H1 (cell line): ENCODE measurements at regions not wholly inside any gene's neighbourhood (a gene's known extent, or its start where the extent isn't known, plus 50 kb on each side); places are given as distances from the start of the nearest gene placed in this dataset.

Experiments
- KDM1A ChIP-seq: fragments of 200-600, 300-600 bp; sonication (generic); IDR thresholded peaks from 2 replicates; pipeline ENCODE4 v1.7.1; 2016; ENCODE audit warnings: mild to moderate bottlenecking, low read length, borderline replicate concordance
- USF2 ChIP-seq: IDR thresholded peaks from 2 replicates; pipeline ENCODE4 v1.6.1; 2011; ENCODE audit warnings: low read length, improper control_type of control experiment
- ZNF274 ChIP-seq: IDR thresholded peaks from 2 replicates; pipeline ENCODE4 v1.7.0; 2012; ENCODE audit warnings: low read length, borderline replicate concordance; ENCODE audit errors: extremely low read depth

- TF ChIP-seq USF2 (no peak), KDM1A (no peak), ZNF274 (no peak)
Measured at GRCh38 chr18:78873926-78874500, 105.6 kb upstream of the SALL3 start (continued).
